ENCODE measurements at regions not wholly inside any gene's neighbourhood (a gene's known extent, or its start where the extent isn't known, plus 50 kb on each side); places are given as distances from the start of the nearest gene placed in this dataset.
A peak's percentile ranks its signal among the peaks of the same experiment; 100 is the strongest.

GRCh38 chr2:217673627-217674026, 329.2 kb downstream of the TNS1 start:
- H3K4ac ChIP-seq (ENCODE audit: low read depth, low read length), result no peak overlapping the region
- no CpG with 5 or more reads among the region's 4 CpGs for WGBS (ENCODE audit: extremely low coverage, insufficient coverage, insufficient read length)

GRCh38 chr2:217672472-217672871, 330.3 kb downstream of the TNS1 start:
- no peak overlapping the region for H3K23ac ChIP-seq (ENCODE audit: low read length)
- H3K4me1 ChIP-seq (ENCODE audit: control insufficient read depth in 1 of 2, insufficient read depth in 2 of 2, low read length in 2 of 2), result peaks cover 2% of the 10 kb centered on the region in 2 experiments
- peak overlapping the region; percentile 5 for H3K27ac ChIP-seq (ENCODE audit: low read depth, low read length)
- no peak overlapping the region for H3K18ac ChIP-seq (ENCODE audit: low read length)
- H2BK12ac ChIP-seq (ENCODE audit: low read length), result no peak overlapping the region
- H3K14ac ChIP-seq (ENCODE audit: low read length), result no peak overlapping the region
- H2BK5ac ChIP-seq (ENCODE audit: low read depth, low read length, poor library complexity), result no peak overlapping the region
- no peaks in the 10 kb centered on the region for H3K27me3 ChIP-seq (ENCODE audit: insufficient read depth, low read length)
- H3K9ac ChIP-seq (ENCODE audit: low read length), result no peak overlapping the region
- H3K79me2 ChIP-seq (ENCODE audit: control insufficient read depth, insufficient read depth, low read length, poor library complexity), result no peaks in the 10 kb centered on the region
- no peak overlapping the region for H4K8ac ChIP-seq (ENCODE audit: low read depth, low read length)
- H3K4me3 ChIP-seq (ENCODE audit: low read depth, low read length), result no peak overlapping the region
- no peaks in the 10 kb centered on the region for H3K36me3 ChIP-seq (ENCODE audit: control insufficient read depth in 1 of 2, insufficient read depth in 2 of 2, low read length in 2 of 2)
- no peak overlapping the region for H2AK5ac ChIP-seq (ENCODE audit: low read length)
- no CpG with 5 or more reads among the region's 3 CpGs for WGBS (ENCODE audit: extremely low coverage, insufficient coverage, insufficient read length)
- DNase-seq, result peak; percentile 88 to 93
- no peak overlapping the region for H4K91ac ChIP-seq (ENCODE audit: low read depth, low read length)
- no peak overlapping the region for H3K4ac ChIP-seq (ENCODE audit: low read depth, low read length)
- H3K9me3 ChIP-seq (ENCODE audit: insufficient read depth, low read depth, low read length), result no peaks in the 10 kb centered on the region
- H3K4me2 ChIP-seq (ENCODE audit: low read length), result no peak overlapping the region
- H3K79me1 ChIP-seq (ENCODE audit: low read length), result peaks cover 2% of the 10 kb centered on the region
- no peak overlapping the region for H2BK120ac ChIP-seq (ENCODE audit: insufficient read depth, low read length, poor library complexity)
- H4K12ac ChIP-seq (ENCODE audit: low read depth, low read length), result no peak overlapping the region
- no peak overlapping the region for H2AFZ ChIP-seq (ENCODE audit: insufficient read depth, low read length, poor library complexity)

More at GRCh38 chr2:217673627-217674026, 329.2 kb downstream of the TNS1 start:
- no peaks in the 10 kb centered on the region for H3K27me3 ChIP-seq (ENCODE audit: insufficient read depth, low read length)
- H3K79me2 ChIP-seq (ENCODE audit: control insufficient read depth, insufficient read depth, low read length, poor library complexity), result no peaks in the 10 kb centered on the region
- H3K18ac ChIP-seq (ENCODE audit: low read length), result no peak overlapping the region
- no peak overlapping the region for H3K14ac ChIP-seq (ENCODE audit: low read length)
- no peak overlapping the region for H2AK5ac ChIP-seq (ENCODE audit: low read length)
- H3K4me3 ChIP-seq (ENCODE audit: low read depth, low read length), result no peak overlapping the region
- no peak overlapping the region for H2AFZ ChIP-seq (ENCODE audit: insufficient read depth, low read length, poor library complexity)
- DNase-seq, result no peak
- no peak overlapping the region for H4K8ac ChIP-seq (ENCODE audit: low read depth, low read length)
- no peak overlapping the region for H4K91ac ChIP-seq (ENCODE audit: low read depth, low read length)
- H3K79me1 ChIP-seq (ENCODE audit: low read length), result peaks cover 2% of the 10 kb centered on the region
- no peaks in the 10 kb centered on the region for H3K36me3 ChIP-seq (ENCODE audit: control insufficient read depth in 1 of 2, insufficient read depth in 2 of 2, low read length in 2 of 2)
- no peak overlapping the region for H2BK5ac ChIP-seq (ENCODE audit: low read depth, low read length, poor library complexity)
- no peaks in the 10 kb centered on the region for H3K9me3 ChIP-seq (ENCODE audit: insufficient read depth, low read depth, low read length)
- H3K9ac ChIP-seq (ENCODE audit: low read length), result no peak overlapping the region
- H3K23ac ChIP-seq (ENCODE audit: low read length), result no peak overlapping the region
- no peak overlapping the region for H4K12ac ChIP-seq (ENCODE audit: low read depth, low read length)
- no peak overlapping the region for H3K4me2 ChIP-seq (ENCODE audit: low read length)
- peaks cover 2% of the 10 kb centered on the region in 2 experiments for H3K4me1 ChIP-seq (ENCODE audit: control insufficient read depth in 1 of 2, insufficient read depth in 2 of 2, low read length in 2 of 2)
- no peak overlapping the region for H2BK12ac ChIP-seq (ENCODE audit: low read length)
- H3K27ac ChIP-seq (ENCODE audit: low read depth, low read length), result no peak overlapping the region
- H2BK120ac ChIP-seq (ENCODE audit: insufficient read depth, low read length, poor library complexity), result no peak overlapping the region

GRCh38 chr2:217671871-217672270, 330.9 kb downstream of the TNS1 start:
- peak; percentile 76 to 96 for DNase-seq
- H3K18ac ChIP-seq (ENCODE audit: low read length), result no peak overlapping the region
- no peak overlapping the region for H2BK5ac ChIP-seq (ENCODE audit: low read depth, low read length, poor library complexity)
- H3K4me1 ChIP-seq (ENCODE audit: control insufficient read depth in 1 of 2, insufficient read depth in 2 of 2, low read length in 2 of 2), result peaks cover 2% of the 10 kb centered on the region in 2 experiments
- no peak overlapping the region for H3K23ac ChIP-seq (ENCODE audit: low read length)
- peaks cover 2% of the 10 kb centered on the region for H3K79me1 ChIP-seq (ENCODE audit: low read length)
- H3K36me3 ChIP-seq (ENCODE audit: control insufficient read depth in 1 of 2, insufficient read depth in 2 of 2, low read length in 2 of 2), result no peaks in the 10 kb centered on the region
- no peak overlapping the region for H3K4me3 ChIP-seq (ENCODE audit: low read depth, low read length)
- H2BK120ac ChIP-seq (ENCODE audit: insufficient read depth, low read length, poor library complexity), result no peak overlapping the region
- no peak overlapping the region for H3K14ac ChIP-seq (ENCODE audit: low read length)
- H2AFZ ChIP-seq (ENCODE audit: insufficient read depth, low read length, poor library complexity), result no peak overlapping the region
- no peak overlapping the region for H4K91ac ChIP-seq (ENCODE audit: low read depth, low read length)
- H3K4me2 ChIP-seq (ENCODE audit: low read length), result no peak overlapping the region
- H4K8ac ChIP-seq (ENCODE audit: low read depth, low read length), result no peak overlapping the region
- no CpG with 5 or more reads among the region's 2 CpGs for WGBS (ENCODE audit: extremely low coverage, insufficient coverage, insufficient read length)
- no peak overlapping the region for H2AK5ac ChIP-seq (ENCODE audit: low read length)
- no peak overlapping the region for H3K9ac ChIP-seq (ENCODE audit: low read length)
- no peak overlapping the region for H4K12ac ChIP-seq (ENCODE audit: low read depth, low read length)
- H3K9me3 ChIP-seq (ENCODE audit: insufficient read depth, low read depth, low read length), result no peaks in the 10 kb centered on the region
- H3K4ac ChIP-seq (ENCODE audit: low read depth, low read length), result no peak overlapping the region
- H3K27ac ChIP-seq (ENCODE audit: low read depth, low read length), result peak overlapping the region; percentile 7
- H3K79me2 ChIP-seq (ENCODE audit: control insufficient read depth, insufficient read depth, low read length, poor library complexity), result no peaks in the 10 kb centered on the region
- no peaks in the 10 kb centered on the region for H3K27me3 ChIP-seq (ENCODE audit: insufficient read depth, low read length)
- no peak overlapping the region for H2BK12ac ChIP-seq (ENCODE audit: low read length)

GRCh38 chr2:217671075-217671474, 331.7 kb downstream of the TNS1 start:
- no peak overlapping the region for H3K14ac ChIP-seq (ENCODE audit: low read length)
- WGBS (ENCODE audit: extremely low coverage, insufficient coverage, insufficient read length), result no CpG with 5 or more reads among the region's 1 CpG
- H4K12ac ChIP-seq (ENCODE audit: low read depth, low read length), result no peak overlapping the region
- no peak overlapping the region for H3K23ac ChIP-seq (ENCODE audit: low read length)
- H3K4me2 ChIP-seq (ENCODE audit: low read length), result no peak overlapping the region
- H3K4me1 ChIP-seq (ENCODE audit: control insufficient read depth in 1 of 2, insufficient read depth in 2 of 2, low read length in 2 of 2), result peaks cover 2 to 5% of the 10 kb centered on the region in 2 experiments
- H2BK120ac ChIP-seq (ENCODE audit: insufficient read depth, low read length, poor library complexity), result no peak overlapping the region
- no peak overlapping the region for H3K4ac ChIP-seq (ENCODE audit: low read depth, low read length)
- H2AFZ ChIP-seq (ENCODE audit: insufficient read depth, low read length, poor library complexity), result no peak overlapping the region
- H3K36me3 ChIP-seq (ENCODE audit: control insufficient read depth in 1 of 2, insufficient read depth in 2 of 2, low read length in 2 of 2), result no peaks in the 10 kb centered on the region
- H3K79me2 ChIP-seq (ENCODE audit: control insufficient read depth, insufficient read depth, low read length, poor library complexity), result no peaks in the 10 kb centered on the region
- peaks cover 2% of the 10 kb centered on the region for H3K79me1 ChIP-seq (ENCODE audit: low read length)
- H3K18ac ChIP-seq (ENCODE audit: low read length), result no peak overlapping the region
- DNase-seq, result no peak
- H3K9ac ChIP-seq (ENCODE audit: low read length), result no peak overlapping the region
- no peaks in the 10 kb centered on the region for H3K9me3 ChIP-seq (ENCODE audit: insufficient read depth, low read depth, low read length)
- H4K91ac ChIP-seq (ENCODE audit: low read depth, low read length), result no peak overlapping the region
- H2BK5ac ChIP-seq (ENCODE audit: low read depth, low read length, poor library complexity), result no peak overlapping the region
- no peak overlapping the region for H3K4me3 ChIP-seq (ENCODE audit: low read depth, low read length)
- H2BK12ac ChIP-seq (ENCODE audit: low read length), result no peak overlapping the region
- no peaks in the 10 kb centered on the region for H3K27me3 ChIP-seq (ENCODE audit: insufficient read depth, low read length)
- H2AK5ac ChIP-seq (ENCODE audit: low read length), result no peak overlapping the region
- no peak overlapping the region for H4K8ac ChIP-seq (ENCODE audit: low read depth, low read length)
- no peak overlapping the region for H3K27ac ChIP-seq (ENCODE audit: low read depth, low read length)
